Activated CD8-positive, alpha-beta T cell treated with anti-CD3 and anti-CD28 coated beads for 36 hours (primary cell): ENCODE measurements at regions not wholly inside any gene's neighbourhood (a gene's known extent, or its start where the extent isn't known, plus 50 kb on each side); places are given as distances from the start of the nearest gene placed in this dataset.

Experiments used
- ATAC-seq: fragments of 200-7000 bp; cut with Tn5 transposase; one replicate; pipeline ENCODE4 v1.10.0; 2021; ENCODE audit warnings: mild to moderate bottlenecking, moderate library complexity
- CTCF ChIA-PET: fragments of 350-600 bp; sonication (Branson Sonifier 250); formaldehyde crosslinking; loops from one replicate; lab custom pipeline; 2021; ENCODE audit warnings: antibody characterized with exemption; lab: Charles Lee
- POLR2A ChIA-PET: fragments of 350-600 bp; sonication (Branson Sonifier 250); formaldehyde crosslinking; loops from one replicate; lab custom pipeline; 2021; ENCODE audit warnings: antibody characterized with exemption; lab: Charles Lee
- DNase-seq: peaks from one replicate; pipeline ENCODE4 v3.0.0-alpha.2; 2020
- H3K27ac Mint-ChIP-seq: one replicate; pipeline ENCODE4 v1.8.0; 2021; ENCODE audit warnings: mild to moderate bottlenecking, mixed read lengths
- H3K27me3 Mint-ChIP-seq: one replicate; pipeline ENCODE4 v1.8.0; 2021; ENCODE audit warnings: mixed read lengths
- H3K36me3 Mint-ChIP-seq: one replicate; pipeline ENCODE4 v1.8.0; 2021; ENCODE audit warnings: low read depth, mixed read lengths
- H3K4me1 Mint-ChIP-seq: one replicate; pipeline ENCODE4 v1.8.0; 2021; ENCODE audit warnings: low read depth, mixed read lengths
- H3K4me3 Mint-ChIP-seq: one replicate; pipeline ENCODE4 v1.8.0; 2021; ENCODE audit warnings: mild to moderate bottlenecking, moderate library complexity, mixed read lengths
- H3K9me3 Mint-ChIP-seq: one replicate; pipeline ENCODE4 v1.8.0; 2021; ENCODE audit warnings: mixed read lengths
- intact Hi-C: fragments of 100-400 bp; cut with micrococcal nuclease; formaldehyde crosslinking; loops from one replicate; pipeline ENCODE4 v1.10.0; 2022
- TF ChIP-seq, protein P1 (sequence below): fragments of 200-600 bp; IDR thresholded peaks from one replicate; pipeline ENCODE4 v1.8.0; 2022; ENCODE audit warnings: antibody characterized with exemption, mild to moderate bottlenecking

DNA sequence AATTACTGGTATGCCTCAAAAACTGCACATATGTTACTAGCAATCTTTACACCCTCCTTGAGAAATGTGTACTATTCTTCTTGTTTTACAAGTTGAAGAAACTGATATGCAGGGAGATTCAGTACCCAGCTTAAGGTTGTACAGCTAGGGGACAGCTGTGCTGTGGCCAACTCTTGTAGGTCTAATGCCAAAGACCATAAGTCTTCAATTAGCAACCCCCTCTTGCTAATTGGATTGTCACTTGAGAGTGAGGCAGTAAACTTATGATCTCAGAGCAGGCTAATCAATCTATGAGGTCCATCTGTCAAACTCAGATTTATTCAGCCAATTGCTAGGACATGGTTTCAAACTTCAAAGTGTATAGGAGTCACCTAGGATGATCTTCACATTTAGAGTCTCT is 492.0 kb upstream of the USP24 start:
- Mint-ChIP-seq H3K27me3 (peaks cover 5% of the 10 kb centered on the region), H3K4me1 (no peaks in the 10 kb centered on the region), H3K27ac (no peak overlapping the region), H3K4me3 (no peak overlapping the region), H3K36me3 (no peaks in the 10 kb centered on the region), H3K9me3 (no peaks in the 10 kb centered on the region)
- intact Hi-C loops: no loop called here
- TF ChIP-seq, protein P1, sequence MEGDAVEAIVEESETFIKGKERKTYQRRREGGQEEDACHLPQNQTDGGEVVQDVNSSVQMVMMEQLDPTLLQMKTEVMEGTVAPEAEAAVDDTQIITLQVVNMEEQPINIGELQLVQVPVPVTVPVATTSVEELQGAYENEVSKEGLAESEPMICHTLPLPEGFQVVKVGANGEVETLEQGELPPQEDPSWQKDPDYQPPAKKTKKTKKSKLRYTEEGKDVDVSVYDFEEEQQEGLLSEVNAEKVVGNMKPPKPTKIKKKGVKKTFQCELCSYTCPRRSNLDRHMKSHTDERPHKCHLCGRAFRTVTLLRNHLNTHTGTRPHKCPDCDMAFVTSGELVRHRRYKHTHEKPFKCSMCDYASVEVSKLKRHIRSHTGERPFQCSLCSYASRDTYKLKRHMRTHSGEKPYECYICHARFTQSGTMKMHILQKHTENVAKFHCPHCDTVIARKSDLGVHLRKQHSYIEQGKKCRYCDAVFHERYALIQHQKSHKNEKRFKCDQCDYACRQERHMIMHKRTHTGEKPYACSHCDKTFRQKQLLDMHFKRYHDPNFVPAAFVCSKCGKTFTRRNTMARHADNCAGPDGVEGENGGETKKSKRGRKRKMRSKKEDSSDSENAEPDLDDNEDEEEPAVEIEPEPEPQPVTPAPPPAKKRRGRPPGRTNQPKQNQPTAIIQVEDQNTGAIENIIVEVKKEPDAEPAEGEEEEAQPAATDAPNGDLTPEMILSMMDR: no peak
- no peak for ATAC-seq
- POLR2A ChIA-PET: no interaction called here
- CTCF ChIA-PET: no interaction called here
- DNase-seq: no peak

DNA sequence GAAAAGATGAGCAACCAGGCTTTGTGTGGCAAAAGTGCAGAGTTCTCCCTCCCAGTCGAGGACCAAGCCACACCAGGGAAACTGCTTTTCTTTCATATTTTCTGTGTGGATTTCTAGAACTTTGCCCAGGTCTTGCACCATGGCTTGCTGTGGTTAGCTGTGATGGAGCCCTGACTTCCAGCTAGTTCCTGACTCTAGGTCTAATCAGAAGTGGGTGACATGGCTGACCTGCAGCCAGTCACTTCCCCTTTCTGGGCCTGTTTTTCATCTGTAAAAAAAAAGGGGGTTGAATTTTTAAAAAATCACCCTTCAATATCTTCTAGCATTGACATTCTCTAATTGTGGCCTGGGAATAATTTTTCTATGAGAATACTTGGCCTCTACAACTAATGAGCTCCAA is 491.2 kb upstream of the USP24 start:
- ATAC-seq: no peak

DNA sequence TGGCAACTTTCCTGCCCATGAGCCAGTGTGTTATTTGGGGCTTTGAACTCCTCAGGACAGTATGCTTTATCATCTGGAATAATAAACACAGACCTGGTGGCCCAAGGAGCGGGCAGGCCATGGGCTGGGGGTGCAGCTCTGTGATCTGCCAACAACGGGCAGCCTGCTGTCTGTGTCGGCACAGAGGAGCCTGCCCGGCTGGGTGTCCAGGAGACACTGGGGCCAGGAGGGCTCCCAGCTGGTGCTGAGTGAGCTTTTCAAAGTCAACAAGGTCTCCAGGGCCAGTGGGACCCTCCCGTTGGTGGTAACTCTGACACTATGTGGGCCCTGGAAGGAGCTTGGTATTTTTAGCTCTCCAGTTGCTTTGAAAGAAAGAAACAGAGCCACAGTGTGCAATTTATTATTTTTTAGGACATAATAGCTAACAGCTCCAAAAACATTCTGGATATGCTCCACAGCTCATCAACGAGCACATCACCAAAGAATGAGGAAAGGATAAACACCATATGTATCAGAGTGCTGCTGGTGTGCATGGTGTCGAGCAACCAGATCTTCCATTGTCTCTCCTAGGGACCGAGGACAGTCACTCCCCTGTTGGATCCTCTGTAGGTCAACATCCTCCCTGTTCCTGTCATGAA is 488.7 kb upstream of the USP24 start:
- H3K36me3 Mint-ChIP-seq: no peaks in the 10 kb centered on the region
- POLR2A ChIA-PET: no interaction called here
- H3K9me3 Mint-ChIP-seq: no peaks in the 10 kb centered on the region
- CTCF ChIA-PET: no interaction called here
- peaks cover 8% of the 10 kb centered on the region for H3K27me3 Mint-ChIP-seq
- no peak overlapping the region for H3K4me3 Mint-ChIP-seq
- TF ChIP-seq, protein P1: no peak
- no peak for DNase-seq
- H3K27ac Mint-ChIP-seq: no peak overlapping the region
- intact Hi-C loops: no loop called here
- ATAC-seq: no peak
- no peaks in the 10 kb centered on the region for H3K4me1 Mint-ChIP-seq

More for the DNA sequence above, 491.2 kb upstream of the USP24 start:
- H3K4me3 Mint-ChIP-seq: no peak overlapping the region
- intact Hi-C loops: no loop called here
- no peak for DNase-seq
- ChIA-PET CTCF (no interaction called here), POLR2A (no interaction called here)
- no peak overlapping the region for H3K27ac Mint-ChIP-seq
- H3K36me3 Mint-ChIP-seq: no peaks in the 10 kb centered on the region
- TF ChIP-seq, protein P1: no peak
- no peaks in the 10 kb centered on the region for H3K9me3 Mint-ChIP-seq
- H3K27me3 Mint-ChIP-seq: peaks cover 9% of the 10 kb centered on the region
- H3K4me1 Mint-ChIP-seq: no peaks in the 10 kb centered on the region

DNA sequence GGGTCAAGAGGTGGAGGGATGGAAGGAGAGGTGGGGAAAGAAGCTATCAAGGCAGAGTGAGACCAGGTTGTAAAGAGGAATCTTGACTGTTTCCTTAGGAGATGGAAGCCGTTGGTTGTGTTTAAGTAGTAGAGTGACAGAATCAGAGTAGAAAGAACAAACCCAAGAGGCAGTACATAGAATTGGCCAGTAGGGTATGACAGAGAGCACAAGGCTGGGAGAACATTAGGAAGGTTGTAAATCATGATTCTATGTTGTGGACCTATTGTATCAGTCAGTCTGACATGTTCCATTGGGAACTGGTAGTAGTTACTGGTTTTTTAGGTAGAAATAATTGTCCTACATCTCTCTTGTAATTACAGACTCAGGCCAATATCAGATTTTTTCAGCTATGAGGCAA is 486.9 kb upstream of the USP24 start:
- Mint-ChIP-seq H3K36me3 (no peaks in the 10 kb centered on the region), H3K27me3 (peaks cover 6% of the 10 kb centered on the region), H3K4me3 (no peak overlapping the region), H3K4me1 (no peaks in the 10 kb centered on the region), H3K9me3 (no peaks in the 10 kb centered on the region), H3K27ac (no peak overlapping the region)
- intact Hi-C loops: no loop called here
- POLR2A ChIA-PET: no interaction called here
- ATAC-seq (peak; percentile 34), DNase-seq (no peak)
- TF ChIP-seq, protein P1: peak; percentile 38
- CTCF ChIA-PET: interaction anchor here (0.9 to 1.1 kb wide), 3 partner anchors 9 to 21 kb away, joined by 3 to 4 read pairs (median 4); no protein-coding TSS in a partner anchor

DNA sequence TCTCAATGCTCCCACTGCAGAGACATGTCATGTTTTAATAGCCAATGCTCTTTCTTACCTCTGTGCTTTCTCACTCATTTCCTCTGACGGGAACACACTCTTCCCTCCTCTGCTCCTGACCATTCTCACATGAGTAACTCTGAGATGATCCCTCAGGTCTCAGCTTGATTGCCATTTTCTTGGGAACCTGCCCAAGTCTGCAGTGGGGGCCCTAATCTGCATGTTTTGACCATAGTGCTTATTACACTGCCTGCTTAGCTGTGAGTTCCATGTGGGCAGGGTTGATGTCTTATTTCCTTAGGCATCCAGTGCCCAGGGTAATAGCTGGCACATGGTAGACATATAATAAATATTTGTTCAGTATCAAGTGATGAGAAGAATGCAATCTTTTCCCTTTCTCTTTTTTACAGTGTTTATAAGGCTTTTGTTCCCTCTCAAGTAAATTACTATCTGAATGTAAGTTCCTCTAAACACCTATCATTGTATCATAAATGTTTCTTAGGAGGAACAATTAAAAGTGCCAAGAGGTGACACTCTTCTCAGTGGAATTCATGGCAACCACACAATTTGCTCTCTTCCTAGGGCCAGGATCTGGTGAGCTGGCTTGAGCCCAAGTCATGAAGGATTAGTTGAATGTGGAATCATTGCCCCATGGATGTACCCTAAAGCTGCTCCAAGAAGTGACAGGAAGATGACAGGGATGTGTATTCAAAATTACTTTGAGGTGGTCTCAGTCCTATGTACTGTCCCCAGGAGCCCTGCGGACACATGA is 485.4 kb upstream of the USP24 start:
- H3K27ac Mint-ChIP-seq: no peak overlapping the region
- ATAC-seq (no peak), DNase-seq (no peak)
- ChIA-PET POLR2A (no interaction called here), CTCF (interaction anchor here (1.4 kb wide), 1 partner anchor 15 kb away, joined by 4 read pairs; no protein-coding TSS in a partner anchor)
- H3K4me3 Mint-ChIP-seq: no peak overlapping the region
- no peaks in the 10 kb centered on the region for H3K4me1 Mint-ChIP-seq
- TF ChIP-seq, protein P1: no peak
- intact Hi-C loops: no loop called here
- peaks cover 6% of the 10 kb centered on the region for H3K27me3 Mint-ChIP-seq
- H3K36me3 Mint-ChIP-seq: no peaks in the 10 kb centered on the region
- H3K9me3 Mint-ChIP-seq: no peaks in the 10 kb centered on the region
